Left lobe of liver (tissue), 2 donors: ENCODE measurements at regions not wholly inside any gene's neighbourhood (a gene's known extent, or its start where the extent isn't known, plus 50 kb on each side); places are given as distances from the start of the nearest gene placed in this dataset.

ENCODE experiments used
- ATAC-seq: fragments of 200-7000 bp; cut with Tn5 transposase; one replicate; pipeline ENCODE4 v1.9.1; 2020; ENCODE audit warnings: mild to moderate bottlenecking, moderate library complexity
- DNase-seq: peaks from one replicate; pipeline ENCODE4 v3.0.0-alpha.2; 2020; ENCODE audit warnings: low spot score
- donor health status: DM: no; HTN: no; CAD: no; lungs with moderate emphysema.
- donor health status: DM: no; HTN: yes; CAD: no.

- DNase-seq (no peak), ATAC-seq (no peak)
Observed at GRCh38 chr5:111582993-111583601, 70.8 kb upstream of the STARD4 start.

- ATAC-seq (no peak), DNase-seq (no peak)
Observed at GRCh38 chr5:111582451-111582850, 70.1 kb upstream of the STARD4 start.

- no peak for DNase-seq
- no peak for ATAC-seq
Observed at GRCh38 chr5:111580956-111581355, 68.6 kb upstream of the STARD4 start.

GRCh38 chr5:111574311-111574710 lies 62.0 kb upstream of the STARD4 start:
- no peak for ATAC-seq
- no peak for DNase-seq

- ATAC-seq: no peak
- no peak for DNase-seq
Observed at GRCh38 chr5:111572561-111572960, 60.2 kb upstream of the STARD4 start.

- ATAC-seq (peak; percentile 44), DNase-seq (no peak)
Observed at GRCh38 chr5:111563031-111563822, 50.9 kb upstream of the STARD4 start.

GRCh38 chr5:111562561-111562960 lies 50.2 kb upstream of the STARD4 start:
- no peak for DNase-seq
- ATAC-seq: peak; percentile 13
